GM19043 (cell line): ENCODE measurements at regions not wholly inside any gene's neighbourhood (a gene's known extent, or its start where the extent isn't known, plus 50 kb on each side); places are given as distances from the start of the nearest gene placed in this dataset.
"Not testable (repeated sequence)": the region's sequence is repeated elsewhere in the genome, so short reads cannot be mapped to it uniquely, and the experiment has no call there.

Experiments used
- ATAC-seq: cut with Tn5 transposase; IDR thresholded peaks from one replicate; pipeline ENCODE4 v1.9.1; 2021; ENCODE audit warnings: low read depth; ENCODE audit not compliant: unreplicated experiment

- no peak for ATAC-seq
Observed at GRCh38 chr12:82300611-82301010, 57.6 kb downstream of the CCDC59 start.

- ATAC-seq: no peak
Observed at GRCh38 chr12:82299319-82300025, 58.7 kb downstream of the CCDC59 start.

- ATAC-seq: no peak
Observed at GRCh38 chr12:82290415-82290814, 67.8 kb downstream of the CCDC59 start.

- ATAC-seq: not testable (repeated sequence)
Observed at GRCh38 chr12:82281335-82281734, 76.9 kb downstream of the CCDC59 start.

DNA sequence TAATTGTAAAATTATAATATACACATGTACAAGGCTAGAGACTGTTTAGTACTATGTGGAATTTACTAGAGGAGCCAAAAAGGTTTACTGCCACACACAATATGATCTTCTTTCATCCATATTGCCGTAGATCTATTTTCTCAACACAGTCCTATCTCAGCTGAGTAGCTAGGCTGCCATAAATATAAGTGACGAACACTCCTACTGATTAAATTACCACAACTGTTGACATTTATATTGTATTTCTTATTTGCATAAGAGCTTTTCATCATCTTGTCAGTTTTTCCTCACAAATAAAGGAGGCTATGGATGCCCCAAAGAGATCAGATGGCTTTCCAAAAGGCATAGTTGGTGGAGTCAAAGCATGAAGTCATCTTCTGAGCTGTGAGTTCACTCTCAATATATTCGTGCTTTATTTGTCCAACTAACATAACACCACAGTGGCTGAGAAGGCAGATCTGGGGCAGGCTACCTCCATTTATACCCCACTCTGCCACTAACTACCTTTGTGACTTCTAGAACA lies 78.6 kb downstream of the CCDC59 start:
- no peak for ATAC-seq

DNA sequence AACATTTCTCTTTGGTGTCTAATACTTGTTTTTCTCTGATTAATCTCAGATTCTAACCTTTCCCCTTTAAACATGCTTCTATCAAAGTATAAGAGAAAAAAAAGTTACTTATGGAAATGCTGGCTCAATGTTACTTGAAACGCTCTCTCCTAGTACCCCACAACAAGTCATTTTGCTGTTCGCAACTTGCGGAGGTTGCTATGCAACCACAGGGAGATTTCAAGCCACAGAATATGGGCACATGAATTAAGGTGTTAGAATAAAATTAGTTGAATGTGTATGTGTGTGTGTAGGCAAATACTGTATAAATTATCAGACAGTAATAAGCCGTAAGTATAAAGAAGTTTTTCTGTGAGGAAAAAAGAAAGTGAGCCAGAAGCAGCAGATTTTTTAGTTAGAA lies 80.6 kb downstream of the CCDC59 start:
- ATAC-seq: no peak

DNA sequence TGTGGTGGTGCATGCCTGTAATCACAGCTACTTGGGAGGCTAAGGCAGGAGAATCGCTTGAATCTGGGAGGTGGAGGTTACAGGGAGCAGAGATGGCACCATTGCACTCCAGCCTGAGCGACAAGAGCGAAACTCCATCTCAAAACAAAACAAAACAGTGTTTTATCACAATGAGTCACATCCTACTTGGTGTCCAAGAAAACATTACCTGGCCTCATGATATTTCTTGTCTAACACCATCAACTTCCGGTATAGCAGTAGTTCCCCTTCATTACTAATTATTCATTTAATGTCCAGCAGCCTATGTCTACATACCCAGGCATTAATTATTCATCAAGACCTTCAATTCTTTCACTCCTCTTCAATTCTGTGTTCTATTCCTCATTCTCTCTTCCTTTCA lies 115.5 kb downstream of the CCDC59 start:
- no peak for ATAC-seq

DNA sequence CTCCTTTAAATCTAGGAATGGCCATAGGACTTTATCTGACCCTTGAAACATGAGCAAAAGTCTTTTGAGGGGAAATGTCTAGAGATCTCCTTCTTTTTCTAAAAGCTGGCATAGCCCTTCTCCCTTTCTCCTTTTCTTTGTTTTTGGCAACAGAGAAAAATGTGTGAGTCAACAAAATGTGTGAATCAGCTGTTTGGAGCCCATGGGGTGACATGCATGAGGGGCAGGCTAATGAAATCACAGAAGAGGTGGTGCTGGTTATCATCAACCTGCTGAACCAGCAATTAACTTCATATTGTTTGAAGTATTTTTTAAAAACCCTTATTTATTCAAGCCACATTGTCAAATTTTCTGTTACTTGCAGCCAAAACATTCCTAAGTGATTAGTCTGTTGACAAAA lies 132.3 kb downstream of the CCDC59 start:
- ATAC-seq: no peak

DNA sequence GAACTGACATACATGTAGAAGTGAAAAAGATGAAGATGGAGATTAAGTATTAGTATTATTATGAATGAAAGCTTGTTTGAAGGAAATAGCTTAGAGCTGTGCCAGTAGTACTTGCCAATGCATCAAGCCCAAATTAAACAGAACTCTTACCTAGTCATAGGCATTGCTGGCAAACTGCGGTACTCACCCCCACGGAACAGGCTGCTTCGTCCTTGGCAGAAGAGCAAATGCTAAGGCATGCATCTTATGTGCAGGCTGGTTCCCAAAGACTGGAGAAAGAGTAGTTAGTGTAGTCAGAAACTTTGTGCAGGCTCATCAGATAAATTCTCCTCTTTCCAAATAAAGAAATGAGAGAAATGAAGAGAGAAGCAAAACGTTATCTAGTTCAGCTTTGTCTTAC lies 134.8 kb downstream of the CCDC59 start:
- no peak for ATAC-seq

DNA sequence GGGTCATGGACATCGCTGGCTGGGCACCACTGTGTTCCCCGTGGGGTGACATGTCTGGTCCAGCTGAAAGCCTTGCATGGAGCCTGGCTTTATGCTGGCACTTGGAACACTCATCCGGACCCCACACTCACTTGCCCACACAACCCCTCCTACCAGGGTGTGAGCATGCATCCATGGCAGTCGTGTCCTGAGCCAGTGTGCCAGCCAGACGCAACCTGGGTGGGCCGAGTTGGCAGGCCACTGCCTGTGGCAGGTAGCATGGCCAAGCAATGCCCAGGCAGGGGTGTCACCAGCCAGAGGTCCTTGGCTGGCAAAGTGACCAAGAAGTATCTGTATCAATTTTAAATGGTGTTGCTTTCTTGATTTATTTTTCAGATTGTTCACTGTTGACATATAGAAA lies 141.7 kb downstream of the CCDC59 start:
- no peak for ATAC-seq

GRCh38 chr12:82213761-82214160 lies 144.4 kb downstream of the CCDC59 start:
- no peak for ATAC-seq

DNA sequence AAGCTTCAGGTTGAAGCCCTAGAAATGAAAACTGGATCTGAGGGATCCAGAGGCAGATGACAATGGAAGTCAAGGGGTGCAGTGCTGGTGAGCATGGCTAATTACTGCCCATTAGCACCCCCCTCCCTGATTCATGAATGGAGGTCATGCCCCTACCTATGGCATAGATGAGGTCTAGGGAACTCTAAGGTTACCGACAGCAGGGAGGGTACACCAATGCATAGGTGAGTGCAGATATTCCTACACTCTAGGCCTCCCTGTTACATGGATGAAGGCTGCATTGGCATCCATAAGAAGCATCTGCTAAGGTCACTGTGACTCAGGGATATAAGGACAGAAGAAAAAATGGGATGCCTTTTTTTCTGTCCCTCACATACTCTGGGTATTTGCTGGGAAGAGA lies 147.3 kb downstream of the CCDC59 start:
- ATAC-seq: no peak

DNA sequence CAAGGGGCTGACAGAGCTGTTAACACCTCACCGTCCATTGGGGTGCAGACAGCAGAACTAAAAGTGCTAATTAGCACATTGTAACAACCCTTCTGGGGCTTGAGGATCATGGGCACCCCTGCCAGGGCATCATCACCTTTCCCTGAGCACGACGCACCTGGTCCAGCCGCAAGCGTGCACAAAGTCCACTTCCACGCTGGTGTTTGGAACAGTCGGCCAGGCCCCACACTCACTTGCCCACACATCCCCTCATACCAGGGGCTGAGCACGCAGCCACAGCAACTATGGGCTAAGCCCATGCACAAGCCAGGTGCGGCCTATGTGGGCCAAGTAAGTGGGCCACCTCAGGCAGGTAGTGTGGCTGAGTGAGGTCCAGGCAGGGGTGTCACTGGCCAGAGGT lies 148.7 kb downstream of the CCDC59 start:
- no peak for ATAC-seq

- ATAC-seq: no peak
Observed at GRCh38 chr12:82207556-82207955, 150.6 kb downstream of the CCDC59 start.

DNA sequence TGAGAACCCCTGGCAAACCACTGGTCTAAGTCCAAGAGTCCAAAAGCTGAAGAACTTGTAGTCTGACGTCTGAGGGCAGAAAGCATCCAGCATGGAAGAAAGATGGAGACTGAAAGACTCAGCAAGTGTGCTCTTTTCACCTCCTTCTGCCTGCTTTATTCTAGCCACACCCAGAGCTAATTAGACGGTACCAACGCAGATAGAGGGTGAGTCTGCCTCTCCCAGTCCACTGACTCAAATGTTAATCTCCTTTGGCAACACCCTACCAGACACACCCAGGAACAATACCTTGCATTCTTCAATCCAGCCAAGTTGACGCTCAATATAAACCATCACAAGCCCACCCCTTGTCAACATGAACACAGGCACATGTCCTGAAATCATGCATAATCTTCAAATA lies 155.1 kb downstream of the CCDC59 start:
- no peak for ATAC-seq

GRCh38 chr12:82187595-82187994 lies 170.6 kb downstream of the CCDC59 start:
- no peak for ATAC-seq

DNA sequence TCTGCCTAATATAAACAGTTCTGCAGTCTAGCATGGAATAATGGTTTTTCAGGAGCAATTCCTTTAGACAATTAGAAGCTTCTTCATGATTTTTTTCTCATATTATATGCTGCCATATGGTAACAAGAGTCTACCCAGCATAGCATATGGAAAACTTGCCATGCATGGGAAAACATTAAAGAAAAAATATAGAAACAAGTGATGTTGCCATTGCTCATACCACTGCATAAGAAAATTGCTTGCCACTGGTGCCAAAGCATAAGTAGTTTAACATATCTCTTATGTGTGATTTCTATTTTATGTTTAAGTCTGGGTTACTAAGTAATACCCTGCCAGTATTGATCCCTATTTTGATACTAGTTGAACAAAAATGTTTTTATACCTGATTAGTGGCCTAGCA lies 171.2 kb downstream of the CCDC59 start:
- ATAC-seq: no peak

- no peak for ATAC-seq
Observed at GRCh38 chr12:82186282-82186681, 171.9 kb downstream of the CCDC59 start.

- no peak for ATAC-seq
Observed at GRCh38 chr12:82184844-82185243, 173.3 kb downstream of the CCDC59 start.

DNA sequence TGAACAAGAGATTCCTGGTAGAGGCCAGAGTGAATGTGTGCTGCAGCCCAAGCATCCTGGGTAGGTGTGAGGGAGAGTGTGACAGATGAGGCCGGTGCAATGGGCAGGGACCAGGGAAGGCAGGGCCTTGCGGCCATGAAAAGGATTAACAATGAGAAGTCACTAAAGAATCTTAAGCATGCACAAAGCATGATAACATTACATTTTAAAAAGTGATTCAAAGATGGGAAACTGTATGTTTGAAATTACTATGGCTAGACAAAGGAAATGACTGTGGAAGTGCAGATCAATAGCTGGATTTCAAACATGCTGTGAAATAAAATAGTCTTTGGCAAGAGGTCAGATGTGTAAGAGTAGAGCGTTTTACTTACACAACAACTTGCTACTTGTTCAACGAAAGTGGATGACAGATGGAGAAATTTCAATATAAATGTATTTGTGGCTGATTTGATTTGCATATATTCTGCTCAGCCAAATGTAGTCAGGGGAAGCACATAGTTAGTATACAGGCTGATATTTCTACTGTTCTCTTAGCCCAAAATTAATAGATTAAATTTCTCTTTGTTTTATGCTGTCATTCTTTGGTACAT lies 175.5 kb downstream of the CCDC59 start:
- ATAC-seq: no peak

- no peak for ATAC-seq
Observed at GRCh38 chr12:82176761-82177490, 181.3 kb downstream of the CCDC59 start.

- no peak for ATAC-seq
Observed at GRCh38 chr12:82176026-82176425, 182.2 kb downstream of the CCDC59 start.
